ENCODE measurements at regions not wholly inside any gene's neighbourhood (a gene's known extent, or its start where the extent isn't known, plus 50 kb on each side); places are given as distances from the start of the nearest gene placed in this dataset.

GRCh38 chr2:16151281-16151570, 210.9 kb downstream of the MYCN start:
- TF ChIP-seq EP300 (conservative IDR thresholded peaks at IDR 0.05; ENCODE audit: poor library complexity, severe bottlenecking) (no peak), CTCF (IDR thresholded peaks at IDR 0.05; ENCODE audit: poor library complexity, severe bottlenecking) (no peak), POLR2AphosphoS5 (IDR thresholded peaks at IDR 0.05) (no peak), EZH2 (IDR thresholded peaks at IDR 0.05; ENCODE audit: borderline replicate concordance, insufficient read depth, low read length, poor library complexity, severe bottlenecking) (no peak), MXI1 (conservative IDR thresholded peaks at IDR 0.05; ENCODE audit: poor library complexity, severe bottlenecking) (no peak), REST (IDR thresholded peaks at IDR 0.05; ENCODE audit: borderline replicate concordance) (no peak), RAD21 (conservative IDR thresholded peaks at IDR 0.05) (no peak)
